HG03139 (cell line): ENCODE measurements at regions not wholly inside any gene's neighbourhood (a gene's known extent, or its start where the extent isn't known, plus 50 kb on each side); places are given as distances from the start of the nearest gene placed in this dataset.

Experiments
- ATAC-seq: cut with Tn5 transposase; IDR thresholded peaks from one replicate; pipeline ENCODE4 v1.9.1; 2021; ENCODE audit not compliant: unreplicated experiment

GRCh38 chr1:219405531-219406331 lies 207.2 kb downstream of the ZC3H11B start:
- ATAC-seq, result no peak

GRCh38 chr1:219404629-219405028 lies 208.3 kb downstream of the ZC3H11B start:
- no peak for ATAC-seq

DNA sequence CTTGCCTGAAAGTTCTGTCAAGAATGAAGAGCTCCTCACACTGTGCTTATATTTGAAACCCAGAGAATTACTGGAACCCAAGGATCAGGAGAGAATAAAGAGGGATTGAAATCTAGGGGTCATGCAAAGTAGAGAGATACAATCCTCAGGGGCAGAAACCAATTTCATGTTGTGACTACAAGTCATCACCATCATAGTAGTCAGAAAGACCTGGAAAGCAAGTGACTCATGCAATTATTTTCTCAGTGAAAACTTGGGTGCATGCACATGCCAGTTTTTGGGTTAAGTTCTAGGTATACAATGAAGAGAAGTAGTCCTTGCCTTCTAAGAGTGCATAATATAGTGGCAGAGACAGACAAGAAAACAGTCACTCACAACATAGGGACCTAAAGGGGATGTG lies 210.0 kb downstream of the ZC3H11B start:
- ATAC-seq, result no peak

DNA sequence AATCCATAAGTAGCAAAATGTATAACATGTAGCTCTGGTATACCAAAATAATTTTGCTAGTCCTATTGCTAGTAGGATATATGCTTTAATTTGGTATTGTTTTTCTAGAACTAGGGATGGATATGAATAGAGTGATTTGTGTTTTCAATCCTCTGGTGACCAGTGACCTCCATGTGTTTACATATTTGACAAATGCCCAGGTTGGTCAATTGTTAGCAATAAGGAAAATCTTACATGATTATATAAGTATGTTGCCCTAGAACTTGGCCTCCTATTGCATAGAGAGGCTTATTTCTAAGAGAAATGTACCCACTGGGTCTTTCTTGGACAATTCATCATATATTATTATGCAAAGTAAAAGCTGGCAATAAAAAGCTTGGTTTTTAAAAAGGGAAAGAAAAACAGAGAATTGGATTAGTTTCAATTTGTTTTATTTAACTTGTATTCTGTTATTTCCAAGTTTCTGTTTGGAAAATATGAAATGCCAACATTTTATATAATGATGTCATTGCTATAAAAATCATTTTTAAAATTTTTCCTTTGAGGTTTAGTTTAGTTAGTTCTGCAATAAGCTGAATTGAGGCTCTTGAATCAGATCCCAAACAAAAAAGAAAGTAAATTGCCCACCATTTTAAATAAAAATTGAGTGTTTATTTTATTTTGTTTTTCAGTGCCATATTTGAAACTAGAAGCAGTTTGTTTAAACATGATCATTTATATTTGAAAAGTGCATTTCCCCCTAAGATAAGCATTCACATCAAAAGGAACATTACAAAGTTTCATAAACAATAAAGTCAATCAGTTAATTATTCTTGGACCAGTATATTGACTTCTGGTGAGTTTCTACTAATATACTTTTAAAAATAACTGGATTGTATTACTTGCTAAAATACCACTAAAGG lies 210.9 kb downstream of the ZC3H11B start:
- no peak for ATAC-seq

GRCh38 chr1:219399446-219399845 lies 213.5 kb downstream of the ZC3H11B start:
- ATAC-seq, result no peak

DNA sequence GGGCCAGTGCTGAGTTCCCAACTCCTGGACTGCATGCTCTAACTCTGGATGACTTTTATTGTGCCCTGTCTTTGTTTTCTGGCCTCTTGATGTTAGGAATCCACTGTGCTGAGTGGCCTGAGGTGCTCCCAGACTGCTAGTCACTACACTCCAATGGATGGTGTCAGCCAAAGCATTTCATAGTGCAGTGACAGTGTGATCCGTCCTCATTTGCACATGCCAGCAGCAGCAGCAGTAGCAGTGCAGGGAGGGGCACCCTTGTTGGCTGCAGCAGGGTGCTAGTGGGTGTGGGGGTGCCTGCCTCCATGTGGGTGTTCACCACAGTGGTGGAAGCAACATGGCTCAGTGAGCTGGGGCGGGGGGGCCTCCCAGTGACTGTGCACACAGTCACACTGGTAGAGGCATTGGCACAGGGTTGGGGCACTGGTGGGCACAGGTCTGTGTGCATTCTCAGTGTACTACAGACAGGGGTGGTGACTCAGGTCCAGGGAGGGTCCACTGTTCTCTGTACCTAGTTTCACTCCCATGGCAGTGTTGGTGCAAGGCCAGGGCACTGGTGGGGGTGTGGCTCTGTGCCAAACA lies 214.0 kb downstream of the ZC3H11B start:
- ATAC-seq, result no peak

DNA sequence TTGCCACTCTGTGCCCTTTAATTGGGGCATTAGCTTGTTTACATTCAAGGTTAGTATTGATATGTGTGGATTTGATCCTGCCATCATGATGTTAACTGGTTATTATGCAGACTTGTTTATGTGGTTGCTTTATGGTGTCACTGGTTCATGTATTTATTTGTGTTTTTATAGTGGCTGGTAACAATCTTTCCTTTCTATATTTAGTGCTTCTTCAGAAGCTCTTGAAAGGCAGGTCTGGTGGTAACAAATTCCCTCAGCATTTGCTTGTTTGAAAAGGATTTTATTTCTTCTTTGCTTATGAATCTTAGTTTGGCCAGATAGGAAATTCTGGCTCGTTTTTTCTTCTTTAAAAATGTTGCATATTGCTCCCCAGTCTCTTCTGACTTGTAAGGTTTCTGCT lies 215.4 kb downstream of the ZC3H11B start:
- no peak for ATAC-seq

DNA sequence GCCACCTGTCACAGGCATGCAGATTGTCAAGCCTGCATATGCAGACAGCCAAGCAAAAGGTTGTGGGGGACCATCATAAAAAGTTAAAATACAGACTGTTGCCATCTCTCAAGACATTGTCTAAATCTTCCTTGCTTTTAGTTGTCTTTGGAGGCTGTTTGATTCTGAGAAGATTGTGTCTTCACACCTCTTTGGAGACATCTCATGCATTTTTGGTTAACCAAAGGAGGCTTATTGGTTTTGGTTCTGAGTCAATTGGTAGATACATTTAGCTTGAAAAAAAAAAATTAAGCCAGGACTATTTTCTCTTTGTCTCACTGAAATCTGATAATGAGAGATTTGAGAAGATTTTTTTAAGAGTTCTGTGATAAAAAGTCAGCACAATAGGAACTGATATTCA lies 217.6 kb downstream of the LYPLAL1 start:
- no peak for ATAC-seq

GRCh38 chr1:219387211-219387610 lies 213.5 kb downstream of the LYPLAL1 start:
- no peak for ATAC-seq

DNA sequence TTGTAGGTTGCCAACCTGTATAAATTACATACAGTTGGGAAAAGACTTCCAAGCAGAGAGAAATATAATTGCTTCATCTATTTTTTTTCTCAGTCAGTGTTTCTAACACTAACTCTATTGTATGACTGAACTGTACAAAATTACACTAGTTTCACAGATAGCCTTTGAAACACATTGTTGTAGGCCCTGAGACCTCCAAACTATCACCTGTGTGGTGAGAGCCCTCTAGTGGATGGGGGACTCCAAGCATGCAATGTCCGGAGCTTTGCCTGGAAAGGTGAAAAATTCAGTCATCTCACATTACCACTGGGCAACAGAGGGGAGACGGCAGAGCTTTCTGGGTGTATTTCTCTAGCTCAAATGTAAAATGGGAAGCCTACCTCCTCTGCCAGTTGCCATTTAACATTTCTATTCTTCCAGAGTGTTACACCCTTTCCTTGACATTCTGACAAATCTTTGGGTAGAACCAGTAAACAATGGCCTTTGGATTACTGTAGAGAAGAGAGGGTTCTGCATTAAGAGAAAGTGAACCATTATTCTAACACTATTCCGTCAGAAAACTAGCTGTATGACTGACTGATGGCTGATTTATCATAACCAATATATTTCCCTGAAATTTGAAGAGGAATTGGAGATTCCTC lies 212.2 kb downstream of the LYPLAL1 start:
- peak; percentile 97 for ATAC-seq

- no peak for ATAC-seq
These were observed 209.6 kb downstream of the LYPLAL1 start for GRCh38 chr1:219383281-219383680.

GRCh38 chr1:219381396-219381795 lies 207.7 kb downstream of the LYPLAL1 start:
- ATAC-seq, result no peak

- ATAC-seq, result no peak
These were observed 206.8 kb downstream of the LYPLAL1 start for GRCh38 chr1:219380463-219380862.

DNA sequence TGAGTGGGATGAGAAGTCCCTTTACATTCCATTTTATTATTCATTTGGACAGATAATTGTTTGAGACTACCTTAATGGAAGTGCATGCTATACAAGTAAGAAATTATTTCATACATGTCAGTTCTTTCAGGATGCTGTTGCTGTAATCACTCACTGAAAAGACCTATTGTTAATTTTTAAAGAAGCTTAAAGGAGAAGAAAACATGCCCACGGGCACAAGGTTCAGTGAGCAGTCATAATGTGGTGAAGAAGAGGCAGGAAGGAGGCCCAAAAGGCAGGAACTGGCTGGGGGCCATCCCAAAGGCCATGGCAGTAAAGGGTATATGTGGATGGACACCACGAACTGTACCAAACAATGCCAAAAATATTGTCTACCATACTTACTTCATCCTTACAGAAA lies 206.0 kb downstream of the LYPLAL1 start:
- ATAC-seq, result no peak

- no peak for ATAC-seq
These were observed 201.0 kb downstream of the LYPLAL1 start for GRCh38 chr1:219374636-219375035.

DNA sequence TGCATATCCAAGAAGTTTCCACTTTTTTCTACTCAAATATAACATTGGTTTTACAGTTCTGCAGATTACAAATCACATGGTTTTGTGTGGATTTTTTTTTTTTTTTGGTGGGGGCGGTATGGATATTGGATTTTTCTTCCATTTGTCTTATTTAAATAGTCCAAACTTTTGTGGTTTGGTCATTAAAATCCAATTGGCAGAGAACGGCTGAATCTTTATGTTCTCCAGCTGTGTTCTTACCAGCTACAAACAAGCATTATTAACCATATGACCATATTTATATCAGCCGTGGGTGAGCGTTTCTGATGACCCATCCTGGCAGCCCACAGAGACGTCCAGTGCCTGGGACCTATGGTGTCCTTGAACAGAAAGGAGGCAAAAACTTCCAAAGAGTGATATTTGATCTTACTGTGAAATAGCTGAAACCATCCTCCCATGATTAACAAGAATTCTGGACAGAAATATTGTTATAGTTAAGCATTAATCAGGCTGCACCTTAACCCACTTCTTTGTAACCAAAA lies 200.4 kb downstream of the LYPLAL1 start:
- ATAC-seq, result no peak

- ATAC-seq, result no peak
These were observed 199.9 kb downstream of the LYPLAL1 start for GRCh38 chr1:219373616-219373935.

GRCh38 chr1:219372916-219373615 lies 199.4 kb downstream of the LYPLAL1 start:
- no peak for ATAC-seq

- ATAC-seq, result no peak
These were observed 197.8 kb downstream of the LYPLAL1 start for GRCh38 chr1:219371471-219371870.

DNA sequence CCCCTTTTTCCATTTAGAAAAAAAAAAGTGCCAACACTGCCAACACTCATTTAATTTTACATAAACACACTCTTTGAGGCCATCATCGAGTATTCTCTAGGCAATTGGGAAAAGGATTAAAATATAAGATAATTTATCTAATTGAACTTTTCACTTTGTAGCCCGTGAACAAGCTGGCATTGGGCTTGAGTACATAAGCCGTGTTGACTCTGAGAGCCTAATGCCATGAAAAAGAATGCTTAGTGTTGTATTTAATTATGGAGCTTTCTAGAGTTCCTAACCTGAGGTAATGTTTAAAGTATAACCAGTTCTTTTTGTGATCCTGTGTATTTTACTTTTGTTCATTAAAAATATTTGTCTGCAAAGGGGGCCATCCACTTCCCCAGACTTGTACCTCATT lies 193.8 kb downstream of the LYPLAL1 start:
- ATAC-seq, result no peak

DNA sequence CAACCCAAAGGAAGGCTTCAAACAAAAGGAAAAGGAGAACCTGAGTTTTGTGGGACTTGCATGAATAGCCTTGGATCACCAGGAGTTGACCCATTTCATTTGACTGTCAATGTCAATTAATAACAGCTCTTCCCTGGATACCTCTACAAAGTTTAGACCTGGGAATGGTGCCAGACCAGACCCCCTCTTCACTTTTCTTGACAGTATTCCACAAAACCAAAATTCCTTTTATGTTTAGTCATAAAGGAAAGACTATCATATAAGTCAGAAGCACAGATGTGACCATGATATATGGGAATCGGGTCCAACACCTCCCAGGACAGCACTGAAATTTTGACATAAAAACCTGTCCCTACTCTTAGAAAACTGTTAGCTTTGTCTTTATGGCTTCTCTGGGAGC lies 191.8 kb downstream of the LYPLAL1 start:
- ATAC-seq, result no peak
